ENCODE measurements at regions not wholly inside any gene's neighbourhood (a gene's known extent, or its start where the extent isn't known, plus 50 kb on each side); places are given as distances from the start of the nearest gene placed in this dataset.
A peak's percentile ranks its signal among the peaks of the same experiment; 100 is the strongest.

DNA sequence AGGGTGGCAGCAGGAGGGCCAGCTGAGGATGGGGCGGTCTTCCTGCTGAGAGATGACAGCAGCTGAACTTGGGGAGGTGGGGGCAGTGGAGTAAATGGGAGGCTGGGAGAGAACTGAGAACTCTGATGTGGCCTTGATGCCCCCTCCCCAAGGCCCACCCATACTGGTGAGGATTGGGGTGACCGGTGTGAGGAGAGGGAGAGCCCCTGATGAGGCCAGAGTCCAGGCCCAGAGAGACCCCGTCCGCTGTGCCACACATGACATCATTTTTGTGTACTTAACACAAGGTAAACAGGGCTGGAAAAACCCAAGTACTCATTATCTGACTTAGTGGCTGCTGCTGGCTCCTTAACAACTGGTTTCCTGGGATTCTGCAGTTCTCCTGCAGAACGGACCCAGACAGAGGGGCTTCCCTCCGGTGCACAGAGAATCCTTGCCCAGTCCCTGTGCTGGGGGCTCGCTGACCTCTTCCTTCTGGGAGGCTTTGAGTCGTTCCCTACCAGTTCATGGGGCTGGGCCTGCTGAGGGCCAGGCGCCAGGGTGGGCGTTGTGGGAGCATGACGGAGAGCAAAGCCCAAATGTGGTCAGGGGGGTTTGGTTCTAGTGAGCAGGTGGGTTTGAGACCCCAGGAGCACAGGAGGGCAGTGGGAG is 207.6 kb downstream of the RAB11FIP4 start:
- no peak for DNase-seq (ENCODE audit: low read depth, low spot score)
- H3K27ac ChIP-seq (ENCODE audit: low read depth, low read length), result no peak overlapping the region
- ChIA-PET CTCF (no interaction called here), POLR2A (interaction anchor here (0.6 kb wide), 1 partner anchor 325 kb away, joined by 4 read pairs; no protein-coding TSS in a partner anchor)
- no peaks in the 10 kb centered on the region for H3K27me3 ChIP-seq (ENCODE audit: control insufficient read depth, insufficient read depth, low read length)
- TF ChIP-seq, protein P1, sequence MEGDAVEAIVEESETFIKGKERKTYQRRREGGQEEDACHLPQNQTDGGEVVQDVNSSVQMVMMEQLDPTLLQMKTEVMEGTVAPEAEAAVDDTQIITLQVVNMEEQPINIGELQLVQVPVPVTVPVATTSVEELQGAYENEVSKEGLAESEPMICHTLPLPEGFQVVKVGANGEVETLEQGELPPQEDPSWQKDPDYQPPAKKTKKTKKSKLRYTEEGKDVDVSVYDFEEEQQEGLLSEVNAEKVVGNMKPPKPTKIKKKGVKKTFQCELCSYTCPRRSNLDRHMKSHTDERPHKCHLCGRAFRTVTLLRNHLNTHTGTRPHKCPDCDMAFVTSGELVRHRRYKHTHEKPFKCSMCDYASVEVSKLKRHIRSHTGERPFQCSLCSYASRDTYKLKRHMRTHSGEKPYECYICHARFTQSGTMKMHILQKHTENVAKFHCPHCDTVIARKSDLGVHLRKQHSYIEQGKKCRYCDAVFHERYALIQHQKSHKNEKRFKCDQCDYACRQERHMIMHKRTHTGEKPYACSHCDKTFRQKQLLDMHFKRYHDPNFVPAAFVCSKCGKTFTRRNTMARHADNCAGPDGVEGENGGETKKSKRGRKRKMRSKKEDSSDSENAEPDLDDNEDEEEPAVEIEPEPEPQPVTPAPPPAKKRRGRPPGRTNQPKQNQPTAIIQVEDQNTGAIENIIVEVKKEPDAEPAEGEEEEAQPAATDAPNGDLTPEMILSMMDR (IDR thresholded peaks at IDR 0.05; ENCODE audit: low read depth, low read length), result no peak
- H3K9me3 ChIP-seq (ENCODE audit: control insufficient read depth, insufficient read depth, low read length), result no peaks in the 10 kb centered on the region; the same call in 1 of the 2 replicates
- H3K4me3 ChIP-seq (ENCODE audit: low read depth, low read length), result no peak overlapping the region

DNA sequence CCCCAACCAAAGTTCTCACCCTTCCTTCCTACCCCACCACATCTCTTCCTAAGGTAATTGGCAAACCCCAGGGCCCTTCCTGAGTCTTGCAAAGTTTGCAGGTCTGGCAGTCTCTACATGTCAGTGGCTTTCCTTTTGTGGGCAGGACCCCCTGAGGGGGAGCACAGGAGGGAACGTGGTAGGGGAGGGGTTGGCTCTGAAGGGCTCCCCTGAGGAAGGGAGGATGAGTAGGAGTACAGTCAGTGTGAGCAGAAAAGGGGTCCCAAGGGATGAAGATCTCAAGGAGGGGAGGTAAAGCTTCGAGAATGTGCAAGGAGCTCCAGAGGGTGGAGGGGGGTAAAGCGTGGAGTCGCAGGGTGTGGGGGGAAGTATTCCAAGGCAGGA is 206.9 kb downstream of the RAB11FIP4 start:
- no peaks in the 10 kb centered on the region for H3K27me3 ChIP-seq (ENCODE audit: control insufficient read depth, insufficient read depth, low read length)
- TF ChIP-seq, protein P1 (IDR thresholded peaks at IDR 0.05; ENCODE audit: low read depth, low read length), result no peak
- H3K27ac ChIP-seq (ENCODE audit: low read depth, low read length), result no peak overlapping the region
- no peak overlapping the region for H3K4me3 ChIP-seq (ENCODE audit: low read depth, low read length)
- H3K9me3 ChIP-seq (ENCODE audit: control insufficient read depth, insufficient read depth, low read length), result no peaks in the 10 kb centered on the region; the same call in 1 of the 2 replicates
- CTCF ChIA-PET, result no interaction called here
- POLR2A ChIA-PET, result interaction anchor here (0.6 kb wide), 1 partner anchor 326 kb away, joined by 4 read pairs; no protein-coding TSS in a partner anchor
- no peak for DNase-seq (ENCODE audit: low read depth, low spot score)

DNA sequence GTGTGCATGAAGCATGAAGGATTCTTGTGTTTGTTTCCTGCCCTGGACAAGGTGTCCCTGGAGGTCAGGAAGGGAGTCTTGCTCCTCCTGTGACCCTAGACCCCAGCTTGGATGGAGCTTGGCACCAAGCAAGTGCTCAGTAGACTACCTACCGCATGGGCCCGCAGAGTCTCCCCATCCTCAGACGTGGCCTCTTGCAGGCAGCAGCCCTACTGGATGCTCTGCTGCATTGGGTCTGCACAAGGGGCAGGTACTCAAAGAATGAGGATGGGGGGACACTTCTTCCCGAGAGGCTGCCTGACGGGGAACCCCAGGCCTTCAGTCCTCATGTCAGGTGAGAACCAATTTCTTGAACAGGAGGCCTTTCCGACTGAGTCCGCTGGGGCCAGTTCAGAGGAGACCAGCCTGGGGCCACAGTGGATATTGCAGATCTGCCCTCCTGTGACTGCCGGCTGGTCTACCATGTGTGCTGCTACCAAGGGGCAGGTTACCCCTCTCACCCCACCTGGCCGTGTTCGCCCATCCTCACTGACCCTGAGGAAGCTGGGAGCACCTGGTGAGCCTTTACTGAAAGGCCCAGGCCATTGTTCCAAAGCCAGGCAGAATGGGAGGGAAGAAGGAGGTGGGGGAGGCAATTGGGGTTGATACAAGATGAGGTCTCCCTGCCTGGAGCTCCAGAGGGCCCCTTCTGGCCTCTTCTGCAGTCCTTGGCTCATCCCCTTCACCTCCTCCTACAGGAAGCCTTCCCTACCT is 206.3 kb downstream of the RAB11FIP4 start:
- Histone ChIP-seq H3K27ac (ENCODE audit: low read depth, low read length) (peak overlapping the region; percentile 11), H3K4me3 (ENCODE audit: low read depth, low read length) (no peak overlapping the region), H3K9me3 (ENCODE audit: control insufficient read depth, insufficient read depth, low read length) (no peaks in the 10 kb centered on the region; the same call in 1 of the 2 replicates), H3K27me3 (ENCODE audit: control insufficient read depth, insufficient read depth, low read length) (no peaks in the 10 kb centered on the region)
- ChIA-PET CTCF (interaction anchor here (1.1 kb wide), 1 partner anchor 40 kb away, joined by 3 read pairs; no protein-coding TSS in a partner anchor), POLR2A (interaction anchor here (1.7 kb wide), 1 partner anchor 39 kb away, joined by 4 read pairs; no protein-coding TSS in a partner anchor)
- DNase-seq (ENCODE audit: low read depth, low spot score), result no peak
- TF ChIP-seq, protein P1 (IDR thresholded peaks at IDR 0.05; ENCODE audit: low read depth, low read length), result no peak

DNA sequence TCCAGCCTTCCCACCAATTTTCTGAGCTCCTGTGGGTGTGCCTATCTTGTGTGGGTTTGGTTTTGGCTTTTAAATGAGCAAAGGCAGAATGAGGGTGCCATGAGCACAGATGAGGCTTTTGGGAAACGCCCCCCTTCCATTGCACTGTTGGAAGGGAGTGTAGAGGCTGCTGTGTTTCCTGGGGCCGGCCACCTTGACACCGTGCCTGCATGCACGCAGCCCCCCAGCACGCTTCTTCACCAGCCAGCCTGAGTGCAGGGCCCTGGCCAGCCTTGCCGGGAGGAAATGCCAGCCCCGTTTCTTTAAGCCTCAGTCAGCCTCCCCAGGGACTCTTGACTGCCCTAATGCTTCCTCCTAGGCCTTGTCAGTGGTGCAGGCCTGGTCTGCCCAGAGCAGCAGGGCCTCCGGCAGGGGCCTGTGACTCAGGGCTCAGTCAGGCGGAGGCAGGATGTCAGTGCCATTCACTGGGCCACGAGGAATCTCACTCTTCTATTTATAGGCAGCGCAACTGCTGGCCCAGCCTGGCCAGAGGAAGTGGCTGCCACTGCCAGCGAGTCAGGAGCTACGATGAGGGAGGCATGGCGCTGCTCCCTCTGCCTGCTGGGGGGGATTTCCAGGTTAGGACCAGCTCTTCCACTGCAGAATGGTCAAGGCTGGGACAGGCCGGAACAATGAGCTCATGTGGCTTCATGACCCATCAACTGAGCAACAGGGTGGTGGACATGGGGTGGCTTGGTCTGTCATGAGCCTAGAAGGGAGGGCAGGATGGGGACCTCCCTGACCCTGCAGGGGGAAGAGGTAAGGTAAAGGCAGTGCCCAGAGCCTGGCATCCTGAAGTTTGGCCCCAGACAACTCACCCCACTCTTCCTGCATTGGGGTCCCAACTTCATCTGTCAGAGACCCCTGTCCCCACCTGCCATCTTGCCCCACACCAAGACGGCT is 205.2 kb downstream of the RAB11FIP4 start:
- Histone ChIP-seq H3K27ac (ENCODE audit: low read depth, low read length) (peak overlapping the region; percentile 95), H3K4me3 (ENCODE audit: low read depth, low read length) (no peak overlapping the region), H3K9me3 (ENCODE audit: control insufficient read depth, insufficient read depth, low read length) (peaks cover 2% of the 10 kb centered on the region; the same call in 1 of the 2 replicates), H3K27me3 (ENCODE audit: control insufficient read depth, insufficient read depth, low read length) (no peaks in the 10 kb centered on the region)
- ChIA-PET CTCF (interaction anchor here (1.1 kb wide), 2 partner anchors 39 to 246 kb away, joined by 3 to 5 read pairs; no protein-coding TSS in a partner anchor), POLR2A (interaction anchor here (0.5 to 2.0 kb wide), 8 partner anchors 9 to 245 kb away, joined by 3 to 9 read pairs (median 4); no protein-coding TSS in a partner anchor)
- TF ChIP-seq, protein P1 (IDR thresholded peaks at IDR 0.05; ENCODE audit: low read depth, low read length), result no peak; the same call in 1 of the 2 replicates
- DNase-seq (ENCODE audit: low read depth, low spot score), result peak; percentile 91

Measured in AG04450 (cell line).